Neural progenitor cell (in vitro differentiated cells): ENCODE measurements at regions not wholly inside any gene's neighbourhood (a gene's known extent, or its start where the extent isn't known, plus 50 kb on each side); places are given as distances from the start of the nearest gene placed in this dataset.

Experiments
- DNase-seq: peaks from one replicate; pipeline ENCODE4 v3.0.0-alpha.2; 2016; ENCODE audit warnings: low spot score
- H2AFZ ChIP-seq: fragments of 200-600 bp; sonication (generic); replicated peaks from 2 replicates; pipeline ENCODE4 v1.6.1; 2016; ENCODE audit warnings: antibody characterized with exemption
- H3F3A ChIP-seq: fragments of 200-600 bp; sonication (generic); 2 replicates; pipeline ENCODE4 v1.6.1; 2016; ENCODE audit warnings: antibody characterized with exemption, low read depth
- H3K27ac ChIP-seq: fragments of 200-600 bp; sonication (generic); 2 replicates; pipeline ENCODE4 v1.5.1; 2016; ENCODE audit warnings: mild to moderate bottlenecking
- H3K27me3 ChIP-seq: fragments of 200-600 bp; sonication (generic); 2 replicates; pipeline ENCODE4 v1.6.1; 2016; ENCODE audit warnings: mild to moderate bottlenecking, moderate library complexity
- H3K36me3 ChIP-seq: fragments of 200-600 bp; sonication (generic); 2 replicates; pipeline ENCODE4 v1.5.1; 2016
- H3K4me1 ChIP-seq: fragments of 200-600 bp; sonication (generic); 2 replicates; pipeline ENCODE4 v1.6.1; 2016; ENCODE audit warnings: mixed run types
- H3K4me2 ChIP-seq: fragments of 200-600 bp; sonication (generic); 2 replicates; pipeline ENCODE4 v1.6.1; 2016
- H3K4me3 ChIP-seq: fragments of 200-600 bp; sonication (generic); 2 replicates; pipeline ENCODE4 v1.5.1; 2016
- H3K79me2 ChIP-seq: fragments of 200-600 bp; sonication (generic); 2 replicates; pipeline ENCODE4 v1.6.1; 2016; ENCODE audit warnings: low read depth
- H3K9ac ChIP-seq: fragments of 200-600 bp; sonication (generic); 2 replicates; pipeline ENCODE4 v1.6.1; 2016
- H3K9me3 ChIP-seq: fragments of 200-600 bp; sonication (generic); 2 replicates; pipeline ENCODE4 v1.5.1; 2016; ENCODE audit warnings: low read depth
- H4K20me1 ChIP-seq: fragments of 200-600 bp; sonication (generic); 2 replicates; pipeline ENCODE4 v1.6.1; 2016; ENCODE audit warnings: low read depth
- H3K27ac Mint-ChIP-seq: 3 replicates; pipeline ENCODE4 v1.8.0; 2021; ENCODE audit warnings: mixed read lengths
- H3K27me3 Mint-ChIP-seq: 2 replicates; pipeline ENCODE4 v1.8.0; 2022; ENCODE audit warnings: low read depth, mild to moderate bottlenecking, inconsistent platforms, moderate library complexity, mixed read lengths; ENCODE audit not compliant: insufficient read depth
- H3K36me3 Mint-ChIP-seq: 3 replicates; pipeline ENCODE4 v1.8.0; 2021; ENCODE audit warnings: mixed read lengths
- H3K4me1 Mint-ChIP-seq: 3 replicates; pipeline ENCODE4 v1.8.0; 2021; ENCODE audit warnings: mixed read lengths
- H3K4me3 Mint-ChIP-seq: 3 replicates; pipeline ENCODE4 v1.8.0; 2021; ENCODE audit warnings: mild to moderate bottlenecking, moderate library complexity, mixed read lengths
- H3K9me3 Mint-ChIP-seq: 3 replicates; pipeline ENCODE4 v1.8.0; 2020; ENCODE audit warnings: mixed read lengths
- EZH2 ChIP-seq: fragments of 200-600 bp; sonication (generic); IDR thresholded peaks from 2 replicates; pipeline ENCODE4 v1.6.1; 2017; ENCODE audit warnings: antibody characterized with exemption, mild to moderate bottlenecking, moderate library complexity
- EZH2phosphoT487 ChIP-seq: fragments of 200-600 bp; sonication (generic); IDR thresholded peaks from 2 replicates; pipeline ENCODE4 v1.6.1; 2017; ENCODE audit warnings: antibody characterized with exemption
- TF ChIP-seq, protein P1 (sequence below): fragments of 200-600 bp; sonication (generic); IDR thresholded peaks from 2 replicates; pipeline ENCODE4 v1.5.1; 2017; ENCODE audit warnings: antibody characterized with exemption, mild to moderate bottlenecking

DNA sequence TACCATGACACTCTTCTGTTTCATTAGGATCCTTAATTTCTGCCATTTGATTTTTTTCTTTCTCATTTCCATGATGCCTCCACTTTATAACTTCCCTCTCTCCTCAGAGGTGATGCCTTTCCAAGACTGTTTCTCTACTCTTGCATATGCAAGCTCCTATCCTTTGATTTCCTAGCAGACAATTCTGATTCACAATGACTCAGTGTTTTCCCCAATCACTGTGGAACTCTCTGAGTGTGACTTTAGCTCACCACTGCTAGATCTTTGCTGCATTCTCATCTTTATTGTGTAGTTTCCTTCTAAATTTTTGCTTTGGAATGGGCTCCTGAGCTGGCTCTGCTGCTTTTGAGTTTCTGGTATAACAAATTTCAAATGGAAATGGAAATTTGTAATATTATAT, 184.9 kb downstream of the TINAG start:
- Histone ChIP-seq H3K4me1 (no peaks in the 10 kb centered on the region), H3K9me3 (no peaks in the 10 kb centered on the region), H3K9ac (no peak overlapping the region), H3K27ac (no peak overlapping the region), H3K79me2 (no peaks in the 10 kb centered on the region), H3K36me3 (no peaks in the 10 kb centered on the region), H3K27me3 (no peaks in the 10 kb centered on the region), H2AFZ (no peak overlapping the region), H3K4me2 (no peak overlapping the region), H4K20me1 (no peaks in the 10 kb centered on the region), H3F3A (no peaks in the 10 kb centered on the region), H3K4me3 (no peak overlapping the region)
- no peaks in the 10 kb centered on the region for H3K27me3 Mint-ChIP-seq
- no peaks in the 10 kb centered on the region for H3K4me1 Mint-ChIP-seq
- H3K9me3 Mint-ChIP-seq = peaks cover 6% of the 10 kb centered on the region
- no peak for DNase-seq
- no peaks in the 10 kb centered on the region for H3K36me3 Mint-ChIP-seq
- no peak overlapping the region for H3K4me3 Mint-ChIP-seq
- TF ChIP-seq EZH2phosphoT487 = no peak
- TF ChIP-seq, protein P1, sequence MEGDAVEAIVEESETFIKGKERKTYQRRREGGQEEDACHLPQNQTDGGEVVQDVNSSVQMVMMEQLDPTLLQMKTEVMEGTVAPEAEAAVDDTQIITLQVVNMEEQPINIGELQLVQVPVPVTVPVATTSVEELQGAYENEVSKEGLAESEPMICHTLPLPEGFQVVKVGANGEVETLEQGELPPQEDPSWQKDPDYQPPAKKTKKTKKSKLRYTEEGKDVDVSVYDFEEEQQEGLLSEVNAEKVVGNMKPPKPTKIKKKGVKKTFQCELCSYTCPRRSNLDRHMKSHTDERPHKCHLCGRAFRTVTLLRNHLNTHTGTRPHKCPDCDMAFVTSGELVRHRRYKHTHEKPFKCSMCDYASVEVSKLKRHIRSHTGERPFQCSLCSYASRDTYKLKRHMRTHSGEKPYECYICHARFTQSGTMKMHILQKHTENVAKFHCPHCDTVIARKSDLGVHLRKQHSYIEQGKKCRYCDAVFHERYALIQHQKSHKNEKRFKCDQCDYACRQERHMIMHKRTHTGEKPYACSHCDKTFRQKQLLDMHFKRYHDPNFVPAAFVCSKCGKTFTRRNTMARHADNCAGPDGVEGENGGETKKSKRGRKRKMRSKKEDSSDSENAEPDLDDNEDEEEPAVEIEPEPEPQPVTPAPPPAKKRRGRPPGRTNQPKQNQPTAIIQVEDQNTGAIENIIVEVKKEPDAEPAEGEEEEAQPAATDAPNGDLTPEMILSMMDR = no peak
- H3K27ac Mint-ChIP-seq = no peak overlapping the region

DNA sequence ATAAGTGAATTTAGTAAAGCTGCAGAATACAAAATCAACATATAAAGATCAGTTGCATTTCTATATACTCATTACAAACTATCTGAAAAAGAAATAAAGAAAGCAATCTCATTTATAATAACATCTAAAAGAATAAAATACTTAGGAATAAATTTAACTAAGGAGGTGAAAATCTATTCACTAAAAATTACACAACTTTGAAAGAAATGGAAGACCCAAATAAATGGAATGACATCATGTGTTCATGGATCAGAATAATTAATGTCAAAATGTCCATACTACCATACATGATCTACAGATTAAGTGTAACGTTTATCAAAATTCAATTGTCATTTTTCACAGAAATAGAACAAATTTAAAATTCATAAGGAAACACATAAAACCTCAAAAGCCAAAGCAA, 194.9 kb downstream of the TINAG start:
- H2AFZ ChIP-seq = no peak overlapping the region
- H3K79me2 ChIP-seq = no peaks in the 10 kb centered on the region
- Mint-ChIP-seq H3K27me3 (no peaks in the 10 kb centered on the region), H3K9me3 (peaks cover 14% of the 10 kb centered on the region), H3K36me3 (no peaks in the 10 kb centered on the region), H3K4me1 (no peaks in the 10 kb centered on the region), H3K27ac (no peak overlapping the region), H3K4me3 (no peak overlapping the region)
- no peaks in the 10 kb centered on the region for H3K27me3 ChIP-seq
- no peak for DNase-seq
- no peak overlapping the region for H3K4me3 ChIP-seq
- H3K9me3 ChIP-seq = no peaks in the 10 kb centered on the region
- H3K27ac ChIP-seq = no peak overlapping the region
- H3K36me3 ChIP-seq = no peaks in the 10 kb centered on the region
- no peak overlapping the region for H3K9ac ChIP-seq
- no peaks in the 10 kb centered on the region for H3K4me1 ChIP-seq
- TF ChIP-seq, protein P1 = no peak
- TF ChIP-seq EZH2 = no peak
- no peak for TF ChIP-seq EZH2phosphoT487
- H4K20me1 ChIP-seq = no peaks in the 10 kb centered on the region
- H3K4me2 ChIP-seq = no peak overlapping the region
- no peaks in the 10 kb centered on the region for H3F3A ChIP-seq

DNA sequence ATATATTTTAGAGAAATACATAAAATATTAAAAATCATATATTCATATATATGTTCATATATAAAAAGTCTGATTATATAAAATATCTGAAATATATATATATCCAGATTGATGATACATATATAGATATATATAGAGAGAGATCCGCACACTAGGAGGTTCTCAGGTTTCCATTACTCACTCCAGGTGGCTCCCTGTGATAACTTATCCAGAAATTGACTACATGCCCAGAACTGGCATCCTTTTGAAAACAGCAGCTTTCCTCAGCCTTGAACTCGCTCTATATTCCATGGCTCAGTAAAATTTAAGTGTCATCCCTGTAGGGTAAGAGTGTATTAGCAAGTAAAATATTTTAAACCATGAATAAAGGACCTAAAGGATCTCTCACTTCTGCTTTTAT, 206.8 kb downstream of the TINAG start:
- no peak overlapping the region for H3K27ac Mint-ChIP-seq
- H3K9me3 Mint-ChIP-seq = no peaks in the 10 kb centered on the region
- H3K27me3 Mint-ChIP-seq = no peaks in the 10 kb centered on the region
- TF ChIP-seq, protein P1 = no peak
- TF ChIP-seq EZH2phosphoT487 (no peak), EZH2 (no peak)
- no peaks in the 10 kb centered on the region for H3K36me3 Mint-ChIP-seq
- no peaks in the 10 kb centered on the region for H3K4me1 ChIP-seq
- H4K20me1 ChIP-seq = no peaks in the 10 kb centered on the region
- H3K9me3 ChIP-seq = no peaks in the 10 kb centered on the region
- no peak overlapping the region for H3K4me3 Mint-ChIP-seq
- no peak overlapping the region for H3K4me3 ChIP-seq
- no peaks in the 10 kb centered on the region for H3K36me3 ChIP-seq
- H3K79me2 ChIP-seq = no peaks in the 10 kb centered on the region
- H3K9ac ChIP-seq = no peak overlapping the region
- H2AFZ ChIP-seq = no peak overlapping the region
- H3K27me3 ChIP-seq = no peaks in the 10 kb centered on the region
- no peak overlapping the region for H3K27ac ChIP-seq
- H3K4me1 Mint-ChIP-seq = no peaks in the 10 kb centered on the region
- H3F3A ChIP-seq = no peaks in the 10 kb centered on the region
- DNase-seq = no peak
- no peak overlapping the region for H3K4me2 ChIP-seq

DNA sequence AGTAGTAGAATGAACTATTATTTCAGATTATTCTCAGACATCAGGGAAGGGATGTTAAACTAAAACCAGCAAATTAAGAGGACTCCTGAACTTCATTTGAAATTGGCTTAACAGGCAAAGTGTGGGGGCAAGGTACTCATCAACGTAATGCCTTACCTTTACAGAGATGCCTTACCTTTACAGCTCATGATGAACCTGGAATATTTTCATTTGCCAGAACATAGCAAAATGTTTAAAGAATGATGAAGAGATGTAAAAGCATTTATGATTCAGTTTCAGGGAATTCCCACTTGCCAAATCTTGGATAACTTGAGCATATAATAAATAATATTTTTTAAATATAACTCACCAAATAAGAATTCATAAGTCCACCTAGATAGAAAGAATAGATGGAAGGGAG, 207.5 kb downstream of the TINAG start:
- Histone ChIP-seq H3K9me3 (no peaks in the 10 kb centered on the region), H4K20me1 (no peaks in the 10 kb centered on the region), H3K4me1 (no peaks in the 10 kb centered on the region), H3K36me3 (no peaks in the 10 kb centered on the region), H3K9ac (no peak overlapping the region), H3K4me3 (no peak overlapping the region), H3K27me3 (no peaks in the 10 kb centered on the region), H2AFZ (no peak overlapping the region), H3K4me2 (no peak overlapping the region), H3F3A (no peaks in the 10 kb centered on the region), H3K79me2 (no peaks in the 10 kb centered on the region), H3K27ac (no peak overlapping the region)
- TF ChIP-seq EZH2 (no peak), EZH2phosphoT487 (no peak)
- TF ChIP-seq, protein P1 = no peak
- H3K36me3 Mint-ChIP-seq = no peaks in the 10 kb centered on the region
- DNase-seq = no peak
- H3K4me1 Mint-ChIP-seq = no peaks in the 10 kb centered on the region
- no peaks in the 10 kb centered on the region for H3K27me3 Mint-ChIP-seq
- H3K9me3 Mint-ChIP-seq = no peaks in the 10 kb centered on the region
- no peak overlapping the region for H3K27ac Mint-ChIP-seq
- no peak overlapping the region for H3K4me3 Mint-ChIP-seq
